Fibroblast of lung (primary cell): ENCODE measurements at regions not wholly inside any gene's neighbourhood (a gene's known extent, or its start where the extent isn't known, plus 50 kb on each side); places are given as distances from the start of the nearest gene placed in this dataset.
A peak's percentile ranks its signal among the peaks of the same experiment; 100 is the strongest.
"Not testable (repeated sequence)": the region's sequence is repeated elsewhere in the genome, so short reads cannot be mapped to it uniquely, and the experiment has no call there.

Experiments
- DNase-seq, 2 donors: peaks; one replicate each; pipeline versions ENCODE4 v3.0.0 to v3.0.0-alpha.2; 2010; ENCODE audit warnings: low read depth in 2 of 2
- H2AFZ ChIP-seq: 2 replicates; pipeline ENCODE4 v1.5.1; 2012; ENCODE audit warnings: low read length, control low read depth, inconsistent platforms
- H3K27ac ChIP-seq: 2 replicates; pipeline ENCODE4 v1.5.1; 2011; ENCODE audit warnings: low read length, control low read depth; ENCODE audit not compliant: insufficient read depth
- H3K27me3 ChIP-seq: 2 replicates; pipeline ENCODE4 v1.5.1; 2011; ENCODE audit warnings: mild to moderate bottlenecking, low read length; ENCODE audit not compliant: control insufficient read depth, insufficient read depth
- H3K36me3 ChIP-seq: 2 replicates; pipeline ENCODE4 v1.5.1; 2011; ENCODE audit warnings: low read length; ENCODE audit not compliant: control insufficient read depth, insufficient read depth
- H3K4me1 ChIP-seq: 2 replicates; pipeline ENCODE4 v1.5.1; 2011; ENCODE audit warnings: low read length; ENCODE audit not compliant: control insufficient read depth, insufficient read depth; ENCODE audit errors: extremely low read depth
- H3K4me2 ChIP-seq: 2 replicates; pipeline ENCODE4 v1.5.1; 2011; ENCODE audit warnings: low read length, control low read depth; ENCODE audit not compliant: insufficient read depth; ENCODE audit errors: extremely low read depth
- H3K4me3 ChIP-seq, 4 experiments: fragments of 200-600 bp in 1 of 4; sonication (generic) in 1 of 4; replicated peaks in 1 of 4; 2 replicates each; pipeline ENCODE4 v1.5.1; 2011 to 2016; ENCODE audit warnings: low read length in 4 of 4, low read depth in 3 of 4, mild to moderate bottlenecking in 3 of 4, control low read depth in 2 of 4, inconsistent platforms in 1 of 4, mixed read lengths in 1 of 4; ENCODE audit not compliant: insufficient read depth in 1 of 4; ENCODE audit errors: control extremely low read depth in 1 of 4
- H3K79me2 ChIP-seq: 2 replicates; pipeline ENCODE4 v1.5.1; 2012; ENCODE audit warnings: mild to moderate bottlenecking, low read length, inconsistent platforms; ENCODE audit not compliant: control insufficient read depth, insufficient read depth
- H3K9ac ChIP-seq: 2 replicates; pipeline ENCODE4 v1.5.1; 2011; ENCODE audit warnings: mild to moderate bottlenecking, low read length, control low read depth; ENCODE audit not compliant: insufficient read depth
- H3K9me3 ChIP-seq: 2 replicates; pipeline ENCODE4 v1.5.1; 2012; ENCODE audit warnings: low read depth, low read length; ENCODE audit not compliant: control insufficient read depth, insufficient read depth
- H4K20me1 ChIP-seq: 2 replicates; pipeline ENCODE4 v1.5.1; 2011; ENCODE audit warnings: low read length; ENCODE audit not compliant: control insufficient read depth, insufficient read depth; ENCODE audit errors: extremely low read depth
- CTCF ChIP-seq, 2 donors: IDR thresholded peaks in 1 of 2; conservative IDR thresholded peaks in 1 of 2; 1 replicate in 1 of 2; 2 replicates in 1 of 2; pipeline ENCODE4 v1.5.1; 2011 to 2012; ENCODE audit warnings: low read length in 2 of 2, control low read depth in 1 of 2, inconsistent platforms in 1 of 2, low read depth in 1 of 2, mild to moderate bottlenecking in 1 of 2
- EZH2 ChIP-seq: IDR thresholded peaks from 2 replicates; pipeline ENCODE4 v1.5.1; 2012; ENCODE audit warnings: low read length, control low read depth, mild to moderate bottlenecking; ENCODE audit errors: missing control alignments

GRCh38 chr3:82163907-82164520 is 402.6 kb upstream of the GBE1 start:
- H4K20me1 ChIP-seq, result no peaks in the 10 kb centered on the region
- H3K79me2 ChIP-seq, result no peaks in the 10 kb centered on the region
- H3K4me3 ChIP-seq, result no peak overlapping the region
- H2AFZ ChIP-seq, result peak overlapping the region; percentile 5
- no peak overlapping the region for H3K4me2 ChIP-seq
- peak in 1 of 2 donors; percentile 27 for TF ChIP-seq CTCF (conservative IDR thresholded peaks at IDR 0.05 in 1 of 2, IDR thresholded peaks at IDR 0.05 in 1 of 2; ENCODE audit: low read depth in 1 of 2, low read length in 2 of 2)
- no peak for TF ChIP-seq EZH2
- no peaks in the 10 kb centered on the region for H3K4me1 ChIP-seq
- H3K9ac ChIP-seq, result no peak overlapping the region
- no peaks in the 10 kb centered on the region for H3K27me3 ChIP-seq
- no peaks in the 10 kb centered on the region for H3K36me3 ChIP-seq
- H3K9me3 ChIP-seq, result no peaks in the 10 kb centered on the region
- no peak overlapping the region for H3K27ac ChIP-seq
- peak; percentile 13 to 34 for DNase-seq

GRCh38 chr3:82157952-82158351 is 396.5 kb upstream of the GBE1 start:
- no peak overlapping the region for H3K4me3 ChIP-seq
- H3K4me1 ChIP-seq, result no peaks in the 10 kb centered on the region
- H3K9ac ChIP-seq, result no peak overlapping the region
- H2AFZ ChIP-seq, result no peak overlapping the region
- peak; percentile 68 to 77 for DNase-seq
- no peak overlapping the region for H3K27ac ChIP-seq
- H3K9me3 ChIP-seq, result no peaks in the 10 kb centered on the region
- H3K4me2 ChIP-seq, result no peak overlapping the region
- no peaks in the 10 kb centered on the region for H3K27me3 ChIP-seq
- no peaks in the 10 kb centered on the region for H3K36me3 ChIP-seq
- no peaks in the 10 kb centered on the region for H4K20me1 ChIP-seq
- no peaks in the 10 kb centered on the region for H3K79me2 ChIP-seq
- no peak for TF ChIP-seq CTCF (conservative IDR thresholded peaks at IDR 0.05 in 1 of 2, IDR thresholded peaks at IDR 0.05 in 1 of 2; ENCODE audit: low read depth in 1 of 2, low read length in 2 of 2)
- TF ChIP-seq EZH2, result no peak

GRCh38 chr3:82153892-82154291 is 392.4 kb upstream of the GBE1 start:
- not testable (repeated sequence) for H2AFZ ChIP-seq, H3K36me3 ChIP-seq, H3K79me2 ChIP-seq, H4K20me1 ChIP-seq, H3K27ac ChIP-seq, H3K27me3 ChIP-seq, H3K9me3 ChIP-seq, H3K4me2 ChIP-seq, H3K4me1 ChIP-seq, H3K4me3 ChIP-seq, H3K9ac ChIP-seq, DNase-seq
